Kidney epithelial cell (primary cell): ENCODE measurements at regions not wholly inside any gene's neighbourhood (a gene's known extent, or its start where the extent isn't known, plus 50 kb on each side); places are given as distances from the start of the nearest gene placed in this dataset.
"Not testable (repeated sequence)": the region's sequence is repeated elsewhere in the genome, so short reads cannot be mapped to it uniquely, and the experiment has no call there.

Experiments
- DNase-seq: peaks from one replicate; pipeline ENCODE4 v3.0.0-alpha.2; 2010; ENCODE audit warnings: low read depth
- H3K27me3 ChIP-seq: 2 replicates; pipeline ENCODE4 v1.6.0; 2011; ENCODE audit warnings: low read length; ENCODE audit not compliant: control insufficient read depth, insufficient read depth
- H3K36me3 ChIP-seq: 2 replicates; pipeline ENCODE4 v1.5.1; 2011; ENCODE audit warnings: low read length; ENCODE audit not compliant: control insufficient read depth, insufficient read depth
- H3K4me3 ChIP-seq: 2 replicates; pipeline ENCODE4 v1.5.1; 2011; ENCODE audit warnings: low read depth, mild to moderate bottlenecking, control low read depth, low read length

GRCh38 chr15:84516773-84517172 lies 84.0 kb upstream of the ZSCAN2 start:
- not testable (repeated sequence) for H3K27me3 ChIP-seq, DNase-seq, H3K36me3 ChIP-seq, H3K4me3 ChIP-seq

GRCh38 chr15:84525491-84526344 lies 75.1 kb upstream of the ZSCAN2 start:
- not testable (repeated sequence) for H3K36me3 ChIP-seq, H3K27me3 ChIP-seq, DNase-seq, H3K4me3 ChIP-seq

- not testable (repeated sequence) for H3K4me3 ChIP-seq, H3K27me3 ChIP-seq, DNase-seq, H3K36me3 ChIP-seq
Observed at GRCh38 chr15:84530751-84531150, 70.1 kb upstream of the ZSCAN2 start.

- H3K4me3 ChIP-seq, DNase-seq, H3K36me3 ChIP-seq, H3K27me3 ChIP-seq: not testable (repeated sequence)
Observed at GRCh38 chr15:84531223-84531622, 69.6 kb upstream of the ZSCAN2 start.

- H3K27me3 ChIP-seq, H3K36me3 ChIP-seq, H3K4me3 ChIP-seq: not testable (repeated sequence)
- peak; percentile 65 for DNase-seq
Observed at GRCh38 chr15:84531709-84532367, 69.0 kb upstream of the ZSCAN2 start.

GRCh38 chr15:84533705-84534104 lies 67.1 kb upstream of the ZSCAN2 start:
- DNase-seq, H3K36me3 ChIP-seq, H3K4me3 ChIP-seq, H3K27me3 ChIP-seq: not testable (repeated sequence)

GRCh38 chr15:84534561-84535235 lies 66.1 kb upstream of the ZSCAN2 start:
- not testable (repeated sequence) for H3K4me3 ChIP-seq, H3K27me3 ChIP-seq, DNase-seq, H3K36me3 ChIP-seq

- H3K36me3 ChIP-seq, H3K27me3 ChIP-seq, H3K4me3 ChIP-seq, DNase-seq: not testable (repeated sequence)
Observed at GRCh38 chr15:84536181-84536580, 64.6 kb upstream of the ZSCAN2 start.

GRCh38 chr15:84544586-84544985 lies 56.2 kb upstream of the ZSCAN2 start:
- not testable (repeated sequence) for H3K36me3 ChIP-seq, H3K4me3 ChIP-seq, H3K27me3 ChIP-seq, DNase-seq

- DNase-seq, H3K36me3 ChIP-seq, H3K27me3 ChIP-seq, H3K4me3 ChIP-seq: not testable (repeated sequence)
Observed at GRCh38 chr15:84547150-84547549, 53.7 kb upstream of the ZSCAN2 start.

GRCh38 chr15:84550503-84550902 lies 50.3 kb upstream of the ZSCAN2 start:
- not testable (repeated sequence) for H3K4me3 ChIP-seq, DNase-seq

More at GRCh38 chr15:84550503-84550902, 50.3 kb upstream of the ZSCAN2 start:
- not testable (repeated sequence) for H3K27me3 ChIP-seq, H3K36me3 ChIP-seq
